KOPT-K1 (cell line): ENCODE measurements at regions not wholly inside any gene's neighbourhood (a gene's known extent, or its start where the extent isn't known, plus 50 kb on each side); places are given as distances from the start of the nearest gene placed in this dataset.

Experiments
- H3K27ac ChIP-seq: fragments of 200-600 bp; sonication (generic); 2 replicates; pipeline ENCODE4 v1.5.1; 2016; ENCODE audit warnings: antibody characterized with exemption, mild to moderate bottlenecking, low read depth, low read length; ENCODE audit not compliant: poor library complexity, severe bottlenecking
- H3K36me3 ChIP-seq: fragments of 200-600 bp; sonication (generic); 2 replicates; pipeline ENCODE4 v1.5.1; 2017; ENCODE audit warnings: antibody characterized with exemption, mild to moderate bottlenecking, low read length, moderate library complexity; ENCODE audit not compliant: insufficient read depth
- H3K9me3 ChIP-seq: fragments of 200-600 bp; sonication (generic); 2 replicates; pipeline ENCODE4 v1.5.1; 2017; ENCODE audit warnings: antibody characterized with exemption, low read length, mild to moderate bottlenecking; ENCODE audit not compliant: insufficient read depth, poor library complexity, severe bottlenecking

DNA sequence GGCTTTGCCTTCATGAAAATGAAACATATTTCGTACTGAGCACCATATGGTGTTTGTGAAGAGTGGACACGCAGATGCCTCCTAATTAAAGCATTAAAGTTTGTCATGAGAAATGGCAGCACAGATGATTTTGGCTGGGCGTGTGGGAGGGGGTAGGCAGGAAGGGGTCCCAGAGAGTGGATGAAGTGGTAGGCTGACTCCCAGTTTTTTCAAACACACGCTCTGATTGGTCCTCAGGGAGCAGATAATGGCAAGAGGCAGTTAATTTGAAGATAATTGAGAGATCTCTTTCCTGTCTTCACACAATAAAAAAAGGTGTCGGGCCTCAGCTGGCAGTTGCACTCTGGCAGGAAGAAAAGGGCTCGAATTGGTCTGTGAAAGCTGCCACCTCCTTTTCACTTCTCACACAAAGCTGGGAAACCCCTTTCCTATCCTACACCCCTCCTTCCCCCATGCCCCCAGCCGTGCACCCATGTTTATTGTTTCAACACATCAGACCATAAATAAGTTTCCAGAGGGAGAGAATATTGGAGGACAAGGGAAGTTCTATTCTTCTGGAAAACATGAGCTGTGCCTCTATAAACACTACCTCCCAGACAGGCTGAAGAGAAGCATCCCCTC is 429.6 kb downstream of the ARHGEF28 start:
- Histone ChIP-seq H3K36me3 (no peaks in the 10 kb centered on the region), H3K9me3 (no peaks in the 10 kb centered on the region), H3K27ac (no peak overlapping the region)

DNA sequence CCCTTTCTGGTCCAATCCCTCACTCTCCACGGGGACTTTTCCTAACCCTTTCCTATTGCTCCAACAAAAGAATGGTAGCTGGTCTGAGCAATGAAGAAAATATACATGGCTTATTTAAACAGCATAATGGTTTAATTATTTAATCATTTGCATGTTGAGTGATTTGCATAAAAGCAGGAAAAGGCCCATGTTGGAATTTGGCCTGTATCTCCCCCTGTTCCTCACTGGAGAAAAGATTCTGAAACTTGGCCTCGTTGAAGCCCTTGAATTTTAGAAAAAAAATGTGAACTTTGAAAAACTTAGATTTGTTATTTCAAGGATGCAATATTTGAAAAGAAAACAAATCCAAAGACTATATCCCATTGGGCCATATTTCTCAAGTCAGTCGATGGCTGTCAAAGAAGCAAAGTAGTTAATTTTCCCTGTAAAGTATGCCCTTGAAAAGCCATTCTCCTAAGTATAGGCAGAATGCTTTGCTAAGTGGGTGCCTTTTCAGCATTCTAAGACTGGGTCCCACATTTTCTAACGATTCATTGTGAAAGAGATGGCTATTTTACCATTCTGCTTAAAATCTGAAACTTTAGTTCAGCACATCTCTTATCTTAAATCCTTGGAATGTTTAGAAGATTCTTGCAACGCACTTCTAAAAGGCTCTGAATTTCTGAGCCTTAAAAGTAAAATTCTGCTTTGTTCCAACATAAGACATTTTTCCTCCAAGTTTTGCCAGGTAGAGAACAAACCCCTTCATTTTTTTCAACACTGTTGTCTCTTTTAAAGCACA is 428.8 kb downstream of the ARHGEF28 start:
- no peaks in the 10 kb centered on the region for H3K9me3 ChIP-seq
- H3K36me3 ChIP-seq: no peaks in the 10 kb centered on the region
- no peak overlapping the region for H3K27ac ChIP-seq

DNA sequence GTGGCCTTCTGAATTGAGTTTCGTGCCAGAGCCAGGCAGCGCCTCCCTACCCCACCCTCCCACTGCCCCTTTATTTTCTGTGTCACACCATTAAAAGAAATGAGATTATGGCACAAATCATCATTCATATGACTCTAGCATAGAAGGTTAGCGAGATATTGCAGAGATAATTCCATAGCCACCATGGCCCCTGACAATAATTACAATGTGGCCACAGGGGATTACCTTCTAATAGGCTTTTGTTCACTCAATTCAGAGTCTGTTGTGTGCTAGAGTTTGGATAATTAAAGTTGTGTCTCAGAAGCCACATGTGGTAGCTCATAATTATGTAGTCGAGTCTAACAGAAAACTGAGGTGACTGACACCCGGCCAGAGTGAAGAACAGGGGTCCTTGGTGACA is 428.1 kb downstream of the ARHGEF28 start:
- Histone ChIP-seq H3K36me3 (no peaks in the 10 kb centered on the region), H3K27ac (no peak overlapping the region), H3K9me3 (no peaks in the 10 kb centered on the region)

GRCh38 chr5:74052441-74053221 is 426.6 kb downstream of the ARHGEF28 start:
- Histone ChIP-seq H3K27ac (no peak overlapping the region), H3K36me3 (no peaks in the 10 kb centered on the region), H3K9me3 (no peaks in the 10 kb centered on the region)

DNA sequence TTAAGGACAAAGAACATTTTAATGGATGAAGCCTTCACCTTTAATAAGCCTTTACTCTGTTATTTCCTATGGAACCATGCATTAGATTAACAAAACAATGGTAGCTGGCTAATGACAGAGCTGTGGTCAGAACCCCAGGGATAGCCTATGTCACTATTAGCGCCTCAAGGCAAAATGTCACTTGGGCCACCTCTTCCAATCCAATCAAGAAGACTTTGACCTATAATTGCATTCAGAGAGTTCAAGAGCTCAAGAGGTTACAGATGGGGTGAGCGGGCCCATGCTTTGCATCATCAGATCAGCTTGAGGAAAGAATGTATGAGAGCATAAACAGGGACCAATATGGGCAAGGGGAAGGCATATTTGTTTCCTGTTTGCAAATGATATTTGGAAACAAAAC is 425.1 kb downstream of the ARHGEF28 start:
- Histone ChIP-seq H3K9me3 (no peaks in the 10 kb centered on the region), H3K36me3 (no peaks in the 10 kb centered on the region), H3K27ac (no peak overlapping the region)

DNA sequence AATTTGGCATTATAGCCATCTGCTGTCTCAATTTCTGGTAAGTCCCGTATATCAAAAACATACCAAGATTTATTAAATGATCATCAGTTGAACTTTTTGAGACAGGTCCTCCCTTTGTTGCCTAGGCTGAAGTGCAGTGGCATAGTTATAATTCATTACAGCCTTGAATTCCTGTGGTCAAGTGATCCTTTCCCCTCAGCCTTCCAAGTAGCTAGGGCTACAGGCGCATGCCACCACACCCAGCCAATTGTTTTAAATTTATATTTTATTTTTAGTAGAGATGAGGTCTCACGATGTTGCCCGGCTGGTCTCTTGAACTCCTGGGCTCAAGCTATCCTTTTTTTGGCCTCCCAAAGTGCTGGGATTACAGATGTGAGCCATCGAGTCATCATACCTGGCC is 418.9 kb downstream of the ARHGEF28 start:
- no peaks in the 10 kb centered on the region for H3K36me3 ChIP-seq
- H3K9me3 ChIP-seq: no peaks in the 10 kb centered on the region
- no peak overlapping the region for H3K27ac ChIP-seq

GRCh38 chr5:74042959-74043358 is 417.0 kb downstream of the ARHGEF28 start:
- Histone ChIP-seq H3K9me3 (no peaks in the 10 kb centered on the region), H3K36me3 (no peaks in the 10 kb centered on the region), H3K27ac (no peak overlapping the region)

DNA sequence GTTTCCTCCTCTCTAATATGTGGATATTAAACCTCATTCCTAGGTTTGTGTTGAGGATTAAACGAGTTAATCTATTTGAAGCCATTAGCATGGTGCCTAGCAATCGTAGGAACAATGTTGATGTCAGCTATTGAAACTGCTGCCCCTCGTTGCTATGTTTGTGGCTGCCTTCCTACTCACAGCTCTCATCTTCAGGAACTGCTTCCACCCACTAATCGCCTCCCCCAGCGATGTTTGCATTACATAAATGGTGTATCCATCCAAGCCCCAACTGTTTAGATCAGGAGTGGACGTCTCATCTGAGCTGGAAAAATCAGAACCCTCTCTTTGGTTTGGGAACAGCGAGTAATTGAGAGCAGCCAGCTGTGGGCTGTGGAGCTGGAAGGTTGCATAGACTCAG is 416.6 kb downstream of the ARHGEF28 start:
- H3K27ac ChIP-seq: no peak overlapping the region

DNA sequence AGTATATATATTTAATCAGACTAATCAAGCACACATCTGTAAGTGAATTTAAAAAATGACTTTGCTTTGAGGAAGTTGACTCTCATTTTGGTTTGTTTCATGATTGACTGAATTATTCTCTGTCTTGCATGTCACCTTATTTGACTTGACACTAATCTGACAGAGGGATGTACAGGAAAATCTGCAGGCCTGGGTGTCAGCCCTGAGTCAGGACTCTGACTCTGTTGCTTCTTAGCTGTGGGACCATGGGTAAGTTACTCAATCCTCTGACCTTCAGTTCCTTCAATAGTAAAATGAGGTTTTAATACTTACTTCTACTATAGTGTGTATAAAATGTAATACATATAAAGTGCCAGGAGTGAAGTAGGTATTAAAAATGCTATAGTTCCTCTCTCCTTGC is 415.9 kb downstream of the ARHGEF28 start:
- Histone ChIP-seq H3K36me3 (no peaks in the 10 kb centered on the region), H3K27ac (no peak overlapping the region), H3K9me3 (no peaks in the 10 kb centered on the region)

More for the DNA sequence above, 416.6 kb downstream of the ARHGEF28 start:
- H3K9me3 ChIP-seq: no peaks in the 10 kb centered on the region
- H3K36me3 ChIP-seq: no peaks in the 10 kb centered on the region

- no peaks in the 10 kb centered on the region for H3K36me3 ChIP-seq
- no peak overlapping the region for H3K27ac ChIP-seq
- H3K9me3 ChIP-seq: no peaks in the 10 kb centered on the region
Measured at GRCh38 chr5:74040811-74041491, 415.0 kb downstream of the ARHGEF28 start.

DNA sequence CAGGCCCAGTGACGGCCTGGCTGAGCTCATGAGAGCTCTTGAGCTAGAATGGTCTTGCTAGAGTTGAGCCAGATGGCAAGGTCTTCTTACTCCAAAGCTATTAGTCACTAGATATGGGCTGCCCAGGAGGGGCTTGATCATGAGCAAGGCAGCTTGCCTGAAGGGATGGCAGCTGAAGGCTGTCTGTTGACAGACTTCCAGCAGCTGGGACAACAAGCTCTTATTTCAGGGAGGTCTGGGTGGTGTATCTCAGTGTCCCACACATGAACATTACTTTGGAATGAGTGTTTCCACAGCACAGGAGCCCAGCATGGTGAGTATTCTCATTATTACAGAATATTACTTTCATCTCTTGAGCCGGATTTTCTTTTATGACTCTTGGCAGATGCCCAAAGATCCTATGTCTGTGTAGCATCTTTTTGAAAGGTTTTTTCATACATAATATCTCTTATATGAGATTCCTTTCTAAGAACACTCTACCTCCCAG is 414.1 kb downstream of the ARHGEF28 start:
- H3K9me3 ChIP-seq: no peaks in the 10 kb centered on the region
- H3K27ac ChIP-seq: no peak overlapping the region
- H3K36me3 ChIP-seq: no peaks in the 10 kb centered on the region

GRCh38 chr5:74037321-74037720 is 411.3 kb downstream of the ARHGEF28 start:
- no peaks in the 10 kb centered on the region for H3K9me3 ChIP-seq

DNA sequence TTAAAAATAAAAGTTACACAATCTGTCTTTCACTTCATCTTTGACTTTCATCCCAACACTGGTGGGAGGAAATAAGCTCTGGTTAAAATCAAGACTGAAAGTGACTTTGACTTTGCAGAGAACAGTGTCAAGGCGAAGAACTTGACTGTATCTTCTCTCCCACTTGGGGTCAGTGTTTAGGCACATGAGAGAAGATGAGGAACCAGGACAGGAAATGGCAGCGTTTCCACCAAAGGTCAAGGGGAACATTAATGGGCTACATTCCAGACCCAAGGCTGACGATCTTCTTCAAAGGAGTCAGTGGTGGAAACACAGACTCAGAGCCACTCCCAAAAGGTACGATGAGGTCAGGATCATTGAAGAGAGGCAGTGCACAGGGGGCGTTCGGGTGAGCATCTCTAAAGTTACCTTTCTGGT is 409.5 kb downstream of the ARHGEF28 start:
- Histone ChIP-seq H3K36me3 (no peaks in the 10 kb centered on the region), H3K9me3 (no peaks in the 10 kb centered on the region), H3K27ac (no peak overlapping the region)

More at GRCh38 chr5:74037321-74037720, 411.3 kb downstream of the ARHGEF28 start:
- Histone ChIP-seq H3K36me3 (no peaks in the 10 kb centered on the region), H3K27ac (no peak overlapping the region)

DNA sequence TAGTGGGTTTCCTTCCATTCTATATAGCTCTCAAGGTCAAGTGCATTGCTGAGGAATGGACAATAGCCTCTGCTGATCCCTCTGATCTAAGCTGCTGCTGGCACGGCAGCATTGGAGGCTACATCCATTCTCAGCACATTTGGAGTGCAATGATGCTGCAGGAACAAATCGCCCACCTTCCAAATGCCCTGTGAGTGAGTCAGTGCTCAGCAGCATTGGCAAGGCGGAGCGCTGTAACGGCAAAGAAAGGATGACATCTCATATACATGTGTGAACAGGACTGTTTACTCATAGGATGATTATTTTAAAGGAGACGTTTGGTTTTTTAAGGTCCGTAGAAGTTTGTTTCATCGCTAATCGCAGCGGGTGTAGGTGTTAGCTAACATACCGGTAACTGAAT is 408.7 kb downstream of the ARHGEF28 start:
- Histone ChIP-seq H3K9me3 (no peaks in the 10 kb centered on the region), H3K36me3 (no peaks in the 10 kb centered on the region), H3K27ac (no peak overlapping the region)

- Histone ChIP-seq H3K27ac (no peak overlapping the region), H3K36me3 (no peaks in the 10 kb centered on the region), H3K9me3 (no peaks in the 10 kb centered on the region)
Measured at GRCh38 chr5:74032617-74033016, 406.6 kb downstream of the ARHGEF28 start.
